Right atrium auricular region (tissue), 2 donors: ENCODE measurements at regions not wholly inside any gene's neighbourhood (a gene's known extent, or its start where the extent isn't known, plus 50 kb on each side); places are given as distances from the start of the nearest gene placed in this dataset.

Experiments used
- DNase-seq: peaks from one replicate; pipeline ENCODE4 v3.0.0-alpha.2; 2019; ENCODE audit warnings: low spot score
- H3K27ac ChIP-seq, 2 donors: fragments of 200-600 bp; sonication (generic); 1 replicate in 1 of 2; 2 replicates in 1 of 2; pipeline ENCODE4 v1.5.1; 2016 to 2019
- H3K27me3 ChIP-seq, 2 donors: fragments of 200-600 bp; sonication (generic); one replicate each; pipeline versions ENCODE4 v1.5.1 to v1.6.0; 2017 to 2019
- H3K36me3 ChIP-seq: fragments of 200-600 bp; sonication (generic); one replicate; pipeline ENCODE4 v1.5.1; 2016
- H3K4me1 ChIP-seq, 2 donors: fragments of 200-600 bp; sonication (generic); one replicate each; pipeline versions ENCODE4 v1.5.1 to v1.6.0; 2017 to 2019
- H3K4me3 ChIP-seq, 2 donors: fragments of 200-600 bp; sonication (generic); 1 replicate in 1 of 2; 2 replicates in 1 of 2; pipeline ENCODE4 v1.5.1; 2017 to 2019; ENCODE audit warnings: mild to moderate bottlenecking in 1 of 2, moderate library complexity in 1 of 2
- H3K9me3 ChIP-seq, 2 donors: fragments of 200-600 bp; sonication (generic); one replicate each; pipeline ENCODE4 v1.5.1; 2019
- CTCF ChIP-seq, 2 donors: fragments of 200-600 bp; sonication (generic); IDR thresholded peaks; one replicate each; pipeline ENCODE4 v1.5.1; 2019; ENCODE audit warnings: antibody characterized with exemption in 2 of 2

GRCh38 chr14:25521616-25522015 lies 471.7 kb upstream of the STXBP6 start:
- Histone ChIP-seq H3K9me3 (no peaks in the 10 kb centered on the region), H3K36me3 (no peaks in the 10 kb centered on the region), H3K4me3 (no peak overlapping the region), H3K27me3 (no peaks in the 10 kb centered on the region), H3K27ac (no peak overlapping the region), H3K4me1 (no peaks in the 10 kb centered on the region)
- no peak for TF ChIP-seq CTCF (IDR thresholded peaks at IDR 0.05)
- no peak for DNase-seq

- H3K36me3 ChIP-seq = no peaks in the 10 kb centered on the region
- TF ChIP-seq CTCF (IDR thresholded peaks at IDR 0.05) = no peak
- no peaks in the 10 kb centered on the region for H3K27me3 ChIP-seq
Measured at GRCh38 chr14:25520821-25521220, 470.9 kb upstream of the STXBP6 start.

GRCh38 chr14:25518364-25518763 lies 468.4 kb upstream of the STXBP6 start:
- no peaks in the 10 kb centered on the region for H3K36me3 ChIP-seq
- no peaks in the 10 kb centered on the region for H3K9me3 ChIP-seq
- no peak overlapping the region for H3K27ac ChIP-seq
- H3K4me3 ChIP-seq = no peak overlapping the region
- no peak for DNase-seq
- H3K4me1 ChIP-seq = no peaks in the 10 kb centered on the region
- no peaks in the 10 kb centered on the region for H3K27me3 ChIP-seq
- no peak for TF ChIP-seq CTCF (IDR thresholded peaks at IDR 0.05)

More at GRCh38 chr14:25520821-25521220, 470.9 kb upstream of the STXBP6 start:
- no peaks in the 10 kb centered on the region for H3K9me3 ChIP-seq
- DNase-seq = no peak
- no peak overlapping the region for H3K27ac ChIP-seq
- H3K4me3 ChIP-seq = no peak overlapping the region
- no peaks in the 10 kb centered on the region for H3K4me1 ChIP-seq

- no peak for TF ChIP-seq CTCF (IDR thresholded peaks at IDR 0.05)
- no peak for DNase-seq
- Histone ChIP-seq H3K27ac (no peak overlapping the region), H3K4me1 (no peaks in the 10 kb centered on the region), H3K36me3 (no peaks in the 10 kb centered on the region), H3K4me3 (no peak overlapping the region), H3K27me3 (no peaks in the 10 kb centered on the region), H3K9me3 (no peaks in the 10 kb centered on the region)
Measured at GRCh38 chr14:25516838-25517237, 466.9 kb upstream of the STXBP6 start.

DNA sequence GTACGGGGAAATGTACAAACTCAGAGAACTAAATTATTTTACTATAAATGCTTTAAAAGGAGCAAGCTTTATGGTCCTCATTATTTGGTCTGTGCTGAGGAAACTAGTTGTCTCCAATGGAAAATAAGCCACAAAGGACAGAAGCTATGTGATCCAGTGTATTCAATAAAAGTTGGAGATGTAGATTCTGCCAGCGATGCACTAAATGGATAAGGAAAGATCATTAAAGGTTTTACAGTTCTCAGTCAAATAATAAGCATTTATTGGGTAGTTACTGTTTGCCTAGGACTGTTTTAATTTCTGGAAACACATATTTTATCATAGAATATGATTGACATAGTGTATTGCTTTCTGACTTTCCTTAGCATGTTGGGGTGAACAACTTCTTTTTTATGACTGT lies 458.9 kb upstream of the STXBP6 start:
- Histone ChIP-seq H3K27me3 (no peaks in the 10 kb centered on the region), H3K9me3 (no peaks in the 10 kb centered on the region), H3K4me1 (no peaks in the 10 kb centered on the region), H3K27ac (no peak overlapping the region), H3K36me3 (no peaks in the 10 kb centered on the region), H3K4me3 (no peak overlapping the region)
- TF ChIP-seq CTCF (IDR thresholded peaks at IDR 0.05) = no peak
- DNase-seq = no peak

DNA sequence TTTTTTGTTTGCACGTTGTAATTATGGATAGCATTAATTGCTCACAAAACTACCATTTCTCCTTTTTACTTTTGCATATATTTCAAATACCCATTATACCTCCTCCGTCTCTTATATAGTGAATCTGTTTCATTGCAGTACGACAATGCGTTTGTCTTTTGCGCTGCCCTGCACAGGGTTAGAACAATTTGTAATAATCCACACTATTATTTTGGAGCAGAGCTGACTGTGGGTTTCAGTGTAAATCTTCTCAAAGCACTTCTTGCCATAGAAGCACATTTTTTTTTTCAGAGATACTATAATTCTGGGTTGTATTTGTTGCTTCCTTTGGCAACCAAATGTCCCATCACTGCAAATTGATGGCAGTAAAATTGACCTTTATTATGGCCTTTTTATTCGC lies 451.8 kb upstream of the STXBP6 start:
- TF ChIP-seq CTCF (IDR thresholded peaks at IDR 0.05) = no peak
- DNase-seq = no peak
- H3K4me1 ChIP-seq = no peaks in the 10 kb centered on the region
- H3K9me3 ChIP-seq = no peaks in the 10 kb centered on the region
- no peaks in the 10 kb centered on the region for H3K27me3 ChIP-seq
- H3K27ac ChIP-seq = no peak overlapping the region
- H3K4me3 ChIP-seq = no peak overlapping the region
- no peaks in the 10 kb centered on the region for H3K36me3 ChIP-seq
